ENCODE measurements at regions not wholly inside any gene's neighbourhood (a gene's known extent, or its start where the extent isn't known, plus 50 kb on each side); places are given as distances from the start of the nearest gene placed in this dataset.
"Not testable (repeated sequence)": the region's sequence is repeated elsewhere in the genome, so short reads cannot be mapped to it uniquely, and the experiment has no call there.

DNA sequence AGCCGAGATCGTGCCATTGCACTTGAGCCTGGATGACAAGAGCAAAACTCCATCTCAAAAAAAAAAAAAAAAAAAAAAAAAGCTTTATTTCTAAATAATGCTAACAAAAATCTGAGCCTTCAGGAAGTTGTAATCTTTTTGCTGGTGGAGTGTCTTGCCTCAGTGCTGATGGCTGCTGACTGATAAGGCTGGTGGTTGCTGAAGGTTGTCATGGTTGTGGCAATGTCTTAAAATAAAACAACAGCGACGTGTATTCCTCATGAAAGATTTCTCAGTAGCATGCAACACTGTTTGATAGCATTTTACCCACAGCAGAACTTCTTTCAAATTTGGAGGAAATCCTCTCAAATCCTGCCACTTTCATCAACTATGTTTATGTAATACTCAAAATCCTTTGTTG is 77.4 kb upstream of the PTPRG start:
- H3F3A ChIP-seq (ENCODE audit: insufficient read depth, low read length) = no peaks in the 10 kb centered on the region
- H3K9ac ChIP-seq (ENCODE audit: low read length) = no peak overlapping the region
- DNase-seq = no peak
- H3K4me2 ChIP-seq (ENCODE audit: low read depth, low read length) = no peak overlapping the region
- H3K36me3 ChIP-seq (replicated peaks; ENCODE audit: insufficient read depth, low read length) = no peaks in the 10 kb centered on the region
- H3K4me1 ChIP-seq (ENCODE audit: low read length) = no peaks in the 10 kb centered on the region
- TF ChIP-seq EZH2phosphoT487 (IDR thresholded peaks at IDR 0.05; ENCODE audit: low read length) (no peak), EZH2 (optimal IDR thresholded peaks at IDR 0.05; ENCODE audit: low read depth, low read length) (no peak)
- TF ChIP-seq, protein P1, sequence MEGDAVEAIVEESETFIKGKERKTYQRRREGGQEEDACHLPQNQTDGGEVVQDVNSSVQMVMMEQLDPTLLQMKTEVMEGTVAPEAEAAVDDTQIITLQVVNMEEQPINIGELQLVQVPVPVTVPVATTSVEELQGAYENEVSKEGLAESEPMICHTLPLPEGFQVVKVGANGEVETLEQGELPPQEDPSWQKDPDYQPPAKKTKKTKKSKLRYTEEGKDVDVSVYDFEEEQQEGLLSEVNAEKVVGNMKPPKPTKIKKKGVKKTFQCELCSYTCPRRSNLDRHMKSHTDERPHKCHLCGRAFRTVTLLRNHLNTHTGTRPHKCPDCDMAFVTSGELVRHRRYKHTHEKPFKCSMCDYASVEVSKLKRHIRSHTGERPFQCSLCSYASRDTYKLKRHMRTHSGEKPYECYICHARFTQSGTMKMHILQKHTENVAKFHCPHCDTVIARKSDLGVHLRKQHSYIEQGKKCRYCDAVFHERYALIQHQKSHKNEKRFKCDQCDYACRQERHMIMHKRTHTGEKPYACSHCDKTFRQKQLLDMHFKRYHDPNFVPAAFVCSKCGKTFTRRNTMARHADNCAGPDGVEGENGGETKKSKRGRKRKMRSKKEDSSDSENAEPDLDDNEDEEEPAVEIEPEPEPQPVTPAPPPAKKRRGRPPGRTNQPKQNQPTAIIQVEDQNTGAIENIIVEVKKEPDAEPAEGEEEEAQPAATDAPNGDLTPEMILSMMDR (IDR thresholded peaks at IDR 0.05; ENCODE audit: low read length) = no peak
- H3K9me2 ChIP-seq (replicated peaks; ENCODE audit: insufficient read depth, low read length) = no peaks in the 10 kb centered on the region
- no peak overlapping the region for H2AFZ ChIP-seq (ENCODE audit: low read length)
- H4K20me1 ChIP-seq (ENCODE audit: insufficient read depth, low read length) = no peaks in the 10 kb centered on the region
- no peaks in the 10 kb centered on the region for H3K27me3 ChIP-seq (replicated peaks; ENCODE audit: insufficient read depth, low read length)
- H3K79me2 ChIP-seq (ENCODE audit: low read length) = no peaks in the 10 kb centered on the region
- H3K9me3 ChIP-seq (replicated peaks; ENCODE audit: insufficient read depth, low read length) = no peaks in the 10 kb centered on the region
- H3K4me3 ChIP-seq (ENCODE audit: low read length) = no peak overlapping the region
- no peak overlapping the region for H3K27ac ChIP-seq (ENCODE audit: low read length)

DNA sequence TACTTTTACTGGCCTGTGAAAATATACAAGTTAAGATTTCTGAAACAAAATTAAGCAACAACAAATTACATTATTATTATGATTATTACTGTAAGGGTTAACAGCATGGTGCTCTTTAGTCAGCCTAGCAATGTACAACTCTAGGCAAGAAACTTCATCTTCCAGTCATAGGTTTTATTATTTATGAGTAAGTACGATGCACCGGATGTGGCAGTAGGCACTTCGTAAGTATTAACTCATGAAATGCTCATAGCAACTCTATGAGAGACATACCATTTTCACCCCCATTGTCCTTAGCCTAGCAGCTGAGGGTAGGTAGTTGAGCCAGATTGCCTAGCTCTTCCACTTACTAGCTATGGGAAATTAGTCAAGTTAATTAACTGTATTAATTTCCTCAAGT is 68.0 kb upstream of the PTPRG start:
- TF ChIP-seq EZH2 (optimal IDR thresholded peaks at IDR 0.05; ENCODE audit: low read depth, low read length) (no peak), EZH2phosphoT487 (IDR thresholded peaks at IDR 0.05; ENCODE audit: low read length) (no peak)
- TF ChIP-seq, protein P1 (IDR thresholded peaks at IDR 0.05; ENCODE audit: low read length) = no peak
- Histone ChIP-seq H4K20me1 (ENCODE audit: insufficient read depth, low read length) (no peaks in the 10 kb centered on the region), H3K9ac (ENCODE audit: low read length) (no peak overlapping the region), H3K9me3 (replicated peaks; ENCODE audit: insufficient read depth, low read length) (no peaks in the 10 kb centered on the region), H3K4me1 (ENCODE audit: low read length) (no peaks in the 10 kb centered on the region), H3K79me2 (ENCODE audit: low read length) (no peaks in the 10 kb centered on the region), H3K4me3 (ENCODE audit: low read length) (no peak overlapping the region), H3K36me3 (replicated peaks; ENCODE audit: insufficient read depth, low read length) (no peaks in the 10 kb centered on the region), H2AFZ (ENCODE audit: low read length) (no peak overlapping the region), H3K4me2 (ENCODE audit: low read depth, low read length) (no peak overlapping the region), H3K27me3 (replicated peaks; ENCODE audit: insufficient read depth, low read length) (no peaks in the 10 kb centered on the region), H3F3A (ENCODE audit: insufficient read depth, low read length) (no peaks in the 10 kb centered on the region), H3K27ac (ENCODE audit: low read length) (no peak overlapping the region), H3K9me2 (replicated peaks; ENCODE audit: insufficient read depth, low read length) (no peaks in the 10 kb centered on the region)
- DNase-seq = no peak

- not testable (repeated sequence) for H3K4me1 ChIP-seq (ENCODE audit: low read length)
These were observed 67.1 kb upstream of the PTPRG start for GRCh38 chr3:61494309-61494708.

GRCh38 chr3:61497463-61497862 is 63.9 kb upstream of the PTPRG start:
- Histone ChIP-seq H2AFZ (ENCODE audit: low read length) (no peak overlapping the region), H3K36me3 (replicated peaks; ENCODE audit: insufficient read depth, low read length) (no peaks in the 10 kb centered on the region), H3K4me1 (ENCODE audit: low read length) (no peaks in the 10 kb centered on the region), H3K79me2 (ENCODE audit: low read length) (no peaks in the 10 kb centered on the region), H3K9ac (ENCODE audit: low read length) (no peak overlapping the region), H3F3A (ENCODE audit: insufficient read depth, low read length) (no peaks in the 10 kb centered on the region), H3K27ac (ENCODE audit: low read length) (no peak overlapping the region), H3K9me3 (replicated peaks; ENCODE audit: insufficient read depth, low read length) (no peaks in the 10 kb centered on the region), H3K4me3 (ENCODE audit: low read length) (no peak overlapping the region), H3K4me2 (ENCODE audit: low read depth, low read length) (no peak overlapping the region), H3K9me2 (replicated peaks; ENCODE audit: insufficient read depth, low read length) (no peaks in the 10 kb centered on the region), H3K27me3 (replicated peaks; ENCODE audit: insufficient read depth, low read length) (no peaks in the 10 kb centered on the region), H4K20me1 (ENCODE audit: insufficient read depth, low read length) (no peaks in the 10 kb centered on the region)
- TF ChIP-seq EZH2 (optimal IDR thresholded peaks at IDR 0.05; ENCODE audit: low read depth, low read length) = no peak
- TF ChIP-seq EZH2phosphoT487 (IDR thresholded peaks at IDR 0.05; ENCODE audit: low read length) = no peak
- TF ChIP-seq, protein P1 (IDR thresholded peaks at IDR 0.05; ENCODE audit: low read length) = no peak
- no peak for DNase-seq

More at GRCh38 chr3:61494309-61494708, 67.1 kb upstream of the PTPRG start:
- not testable (repeated sequence) for H3K9ac ChIP-seq (ENCODE audit: low read length); H3K79me2 ChIP-seq (ENCODE audit: low read length); H3K4me2 ChIP-seq (ENCODE audit: low read depth, low read length); H2AFZ ChIP-seq (ENCODE audit: low read length); H3K9me2 ChIP-seq (replicated peaks; ENCODE audit: insufficient read depth, low read length); H3K27ac ChIP-seq (ENCODE audit: low read length); H3K4me3 ChIP-seq (ENCODE audit: low read length); H3K27me3 ChIP-seq (replicated peaks; ENCODE audit: insufficient read depth, low read length); DNase-seq; H3K36me3 ChIP-seq (replicated peaks; ENCODE audit: insufficient read depth, low read length); H3K9me3 ChIP-seq (replicated peaks; ENCODE audit: insufficient read depth, low read length); H4K20me1 ChIP-seq (ENCODE audit: insufficient read depth, low read length); H3F3A ChIP-seq (ENCODE audit: insufficient read depth, low read length)

All from MM.1S (cell line).